Mammary epithelial cell (primary cell): ENCODE measurements at regions not wholly inside any gene's neighbourhood (a gene's known extent, or its start where the extent isn't known, plus 50 kb on each side); places are given as distances from the start of the nearest gene placed in this dataset.

ENCODE experiments used
- EZH2 ChIP-seq: IDR thresholded peaks from 2 replicates; pipeline ENCODE4 v1.6.1; 2012; ENCODE audit warnings: low read length, inconsistent platforms, borderline replicate concordance
- TF ChIP-seq, protein P1 (sequence below), 2 donors: IDR thresholded peaks in 1 of 2; conservative IDR thresholded peaks in 1 of 2; 2 replicates each; pipeline ENCODE4 v1.5.1; 2011 to 2012; ENCODE audit warnings: inconsistent platforms in 2 of 2, low read length in 2 of 2, mild to moderate bottlenecking in 2 of 2, control low read depth in 1 of 2, low read depth in 1 of 2; ENCODE audit not compliant: insufficient read depth in 1 of 2; ENCODE audit errors: extremely low read depth in 1 of 2

DNA sequence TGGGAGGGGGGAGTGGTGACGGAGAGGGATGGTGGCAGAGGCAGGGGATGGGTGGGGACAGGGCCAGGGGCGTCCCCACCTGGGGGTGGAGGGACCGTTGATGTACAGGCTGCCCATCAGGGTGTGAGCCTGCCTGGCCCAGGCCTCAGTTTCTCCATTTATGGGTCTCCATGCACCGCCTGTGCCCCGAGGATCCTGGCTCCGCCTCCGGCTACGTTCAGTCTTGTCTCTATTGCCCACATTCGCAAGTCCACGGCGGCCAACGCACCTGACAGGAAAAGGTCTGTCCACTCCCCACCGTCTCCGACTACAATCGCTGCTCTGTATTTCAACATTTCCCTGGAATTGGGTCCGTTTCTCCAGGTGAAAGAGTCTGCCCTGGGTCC lies 96.3 kb upstream of the NKX1-1 start:
- TF ChIP-seq, protein P1, sequence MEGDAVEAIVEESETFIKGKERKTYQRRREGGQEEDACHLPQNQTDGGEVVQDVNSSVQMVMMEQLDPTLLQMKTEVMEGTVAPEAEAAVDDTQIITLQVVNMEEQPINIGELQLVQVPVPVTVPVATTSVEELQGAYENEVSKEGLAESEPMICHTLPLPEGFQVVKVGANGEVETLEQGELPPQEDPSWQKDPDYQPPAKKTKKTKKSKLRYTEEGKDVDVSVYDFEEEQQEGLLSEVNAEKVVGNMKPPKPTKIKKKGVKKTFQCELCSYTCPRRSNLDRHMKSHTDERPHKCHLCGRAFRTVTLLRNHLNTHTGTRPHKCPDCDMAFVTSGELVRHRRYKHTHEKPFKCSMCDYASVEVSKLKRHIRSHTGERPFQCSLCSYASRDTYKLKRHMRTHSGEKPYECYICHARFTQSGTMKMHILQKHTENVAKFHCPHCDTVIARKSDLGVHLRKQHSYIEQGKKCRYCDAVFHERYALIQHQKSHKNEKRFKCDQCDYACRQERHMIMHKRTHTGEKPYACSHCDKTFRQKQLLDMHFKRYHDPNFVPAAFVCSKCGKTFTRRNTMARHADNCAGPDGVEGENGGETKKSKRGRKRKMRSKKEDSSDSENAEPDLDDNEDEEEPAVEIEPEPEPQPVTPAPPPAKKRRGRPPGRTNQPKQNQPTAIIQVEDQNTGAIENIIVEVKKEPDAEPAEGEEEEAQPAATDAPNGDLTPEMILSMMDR (conservative IDR thresholded peaks at IDR 0.05 in 1 of 2, IDR thresholded peaks at IDR 0.05 in 1 of 2; ENCODE audit: extremely low read depth in 1 of 2, insufficient read depth in 1 of 2, low read depth in 1 of 2, low read length in 2 of 2): no peak
- no peak for TF ChIP-seq EZH2
